Rectal smooth muscle tissue (tissue), 1 donor: ENCODE measurements at regions not wholly inside any gene's neighbourhood (a gene's known extent, or its start where the extent isn't known, plus 50 kb on each side); places are given as distances from the start of the nearest gene placed in this dataset.

Experiments used
- H3K27ac ChIP-seq: one replicate; pipeline ENCODE4 v1.7.0; 2013; ENCODE audit warnings: low read depth, low read length, inconsistent platforms
- H3K27me3 ChIP-seq: one replicate; pipeline ENCODE4 v1.7.0; 2013; ENCODE audit warnings: low read length; ENCODE audit not compliant: control insufficient read depth, insufficient read depth
- H3K36me3 ChIP-seq: one replicate; pipeline ENCODE4 v1.7.0; 2013; ENCODE audit warnings: low read length; ENCODE audit not compliant: control insufficient read depth, insufficient read depth
- H3K4me1 ChIP-seq: one replicate; pipeline ENCODE4 v1.7.0; 2013; ENCODE audit warnings: low read length; ENCODE audit not compliant: control insufficient read depth, insufficient read depth
- H3K4me3 ChIP-seq: one replicate; pipeline ENCODE4 v1.7.0; 2013; ENCODE audit warnings: low read length
- H3K9ac ChIP-seq: one replicate; pipeline ENCODE4 v1.7.0; 2013; ENCODE audit warnings: low read length

DNA sequence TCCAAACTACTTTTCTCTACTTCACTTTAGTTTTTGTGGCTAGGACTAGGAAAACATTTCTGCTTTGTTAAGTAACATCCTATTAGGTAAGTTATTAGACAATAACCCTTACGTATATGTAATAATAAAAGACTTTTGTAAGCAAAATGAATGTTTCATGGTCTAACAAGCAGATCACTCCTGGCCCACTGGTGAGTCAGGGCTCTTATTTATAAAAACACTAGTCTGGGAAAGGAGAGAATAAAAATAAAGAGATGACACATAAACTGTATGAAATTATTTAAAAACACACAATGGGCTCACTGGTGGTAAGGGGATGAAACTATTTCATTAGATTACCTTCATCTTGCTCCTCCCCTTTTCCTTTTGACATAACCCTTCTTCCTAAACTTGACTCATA lies 2212.2 kb upstream of the ACO1 start:
- no peaks in the 10 kb centered on the region for H3K36me3 ChIP-seq
- no peaks in the 10 kb centered on the region for H3K27me3 ChIP-seq
- no peak overlapping the region for H3K4me3 ChIP-seq

DNA sequence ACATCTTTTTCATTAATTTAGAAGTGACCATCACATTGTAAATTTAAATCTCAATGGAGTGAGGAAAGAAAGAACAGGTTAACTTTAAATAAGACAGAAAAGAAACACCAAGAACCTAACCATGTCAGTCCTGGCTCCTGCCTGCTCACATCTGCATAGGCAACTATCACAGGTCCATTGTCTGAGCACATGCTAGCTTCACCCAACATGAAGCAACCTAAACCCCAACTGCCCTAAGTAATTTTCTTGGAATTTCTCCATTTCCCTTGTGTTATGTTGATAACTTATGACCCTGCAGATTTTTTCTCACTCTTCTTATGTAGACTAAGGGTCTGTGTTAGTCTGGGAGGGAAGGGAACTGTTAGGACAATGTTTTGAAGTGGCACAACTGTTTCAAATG lies 2205.8 kb upstream of the ACO1 start:
- Histone ChIP-seq H3K4me1 (no peaks in the 10 kb centered on the region), H3K4me3 (no peak overlapping the region), H3K27me3 (no peaks in the 10 kb centered on the region), H3K36me3 (no peaks in the 10 kb centered on the region), H3K27ac (no peak overlapping the region), H3K9ac (no peak overlapping the region)

More for the DNA sequence above, 2212.2 kb upstream of the ACO1 start:
- H3K9ac ChIP-seq = no peak overlapping the region
- no peaks in the 10 kb centered on the region for H3K4me1 ChIP-seq
- no peak overlapping the region for H3K27ac ChIP-seq

GRCh38 chr9:30193421-30193820 lies 2191.0 kb upstream of the ACO1 start:
- Histone ChIP-seq H3K27ac (no peak overlapping the region), H3K36me3 (no peaks in the 10 kb centered on the region), H3K9ac (no peak overlapping the region)

GRCh38 chr9:30196941-30197340 lies 2187.5 kb upstream of the ACO1 start:
- H3K36me3 ChIP-seq = no peaks in the 10 kb centered on the region
- H3K9ac ChIP-seq = no peak overlapping the region
- H3K4me3 ChIP-seq = no peak overlapping the region
- H3K27ac ChIP-seq = no peak overlapping the region
- H3K27me3 ChIP-seq = no peaks in the 10 kb centered on the region
- H3K4me1 ChIP-seq = no peaks in the 10 kb centered on the region

More at GRCh38 chr9:30193421-30193820, 2191.0 kb upstream of the ACO1 start:
- Histone ChIP-seq H3K4me3 (no peak overlapping the region), H3K27me3 (no peaks in the 10 kb centered on the region), H3K4me1 (no peaks in the 10 kb centered on the region)

DNA sequence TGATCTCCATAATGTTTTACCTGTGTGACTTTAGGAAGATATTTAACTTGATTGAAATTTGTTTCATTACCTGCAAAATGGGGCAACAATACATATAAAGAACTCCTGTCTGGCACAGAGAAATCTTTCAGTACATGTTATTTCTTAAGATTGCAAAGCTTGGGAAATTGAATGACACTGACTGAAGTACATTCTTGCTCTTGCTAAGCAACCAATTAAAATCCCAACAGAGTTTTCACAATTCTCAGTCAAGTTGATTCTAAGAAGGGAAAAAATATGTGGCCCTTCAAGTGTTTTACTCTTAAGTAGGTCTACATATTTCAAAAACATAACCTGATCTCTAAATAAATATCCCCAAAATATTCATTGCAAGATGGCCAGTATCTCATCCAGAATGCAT lies 2187.0 kb upstream of the ACO1 start:
- Histone ChIP-seq H3K27ac (no peak overlapping the region), H3K27me3 (no peaks in the 10 kb centered on the region), H3K9ac (no peak overlapping the region), H3K4me1 (no peaks in the 10 kb centered on the region), H3K36me3 (no peaks in the 10 kb centered on the region), H3K4me3 (no peak overlapping the region)

DNA sequence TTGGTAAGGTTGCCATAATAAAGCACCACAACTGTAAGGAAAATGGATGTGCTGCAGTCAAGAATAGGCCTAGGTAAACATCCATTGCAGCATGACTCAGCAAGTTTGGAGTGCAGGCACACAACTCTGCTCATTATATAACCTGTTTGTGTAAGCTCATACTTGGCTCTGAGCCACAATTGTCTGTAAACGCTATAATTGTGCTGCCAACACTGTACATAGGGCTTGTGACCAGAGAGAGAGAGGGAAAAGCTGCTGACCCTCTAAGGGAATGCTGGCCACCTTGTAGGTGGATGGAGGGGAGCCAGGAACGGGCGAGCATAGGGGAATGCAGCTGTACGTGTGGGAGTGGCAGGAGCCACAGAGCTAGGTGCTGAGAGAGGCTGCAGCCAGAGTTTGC lies 2186.5 kb upstream of the ACO1 start:
- H3K27me3 ChIP-seq = no peaks in the 10 kb centered on the region
- H3K9ac ChIP-seq = no peak overlapping the region
- no peak overlapping the region for H3K27ac ChIP-seq
- no peaks in the 10 kb centered on the region for H3K4me1 ChIP-seq
- no peaks in the 10 kb centered on the region for H3K36me3 ChIP-seq
- no peak overlapping the region for H3K4me3 ChIP-seq

DNA sequence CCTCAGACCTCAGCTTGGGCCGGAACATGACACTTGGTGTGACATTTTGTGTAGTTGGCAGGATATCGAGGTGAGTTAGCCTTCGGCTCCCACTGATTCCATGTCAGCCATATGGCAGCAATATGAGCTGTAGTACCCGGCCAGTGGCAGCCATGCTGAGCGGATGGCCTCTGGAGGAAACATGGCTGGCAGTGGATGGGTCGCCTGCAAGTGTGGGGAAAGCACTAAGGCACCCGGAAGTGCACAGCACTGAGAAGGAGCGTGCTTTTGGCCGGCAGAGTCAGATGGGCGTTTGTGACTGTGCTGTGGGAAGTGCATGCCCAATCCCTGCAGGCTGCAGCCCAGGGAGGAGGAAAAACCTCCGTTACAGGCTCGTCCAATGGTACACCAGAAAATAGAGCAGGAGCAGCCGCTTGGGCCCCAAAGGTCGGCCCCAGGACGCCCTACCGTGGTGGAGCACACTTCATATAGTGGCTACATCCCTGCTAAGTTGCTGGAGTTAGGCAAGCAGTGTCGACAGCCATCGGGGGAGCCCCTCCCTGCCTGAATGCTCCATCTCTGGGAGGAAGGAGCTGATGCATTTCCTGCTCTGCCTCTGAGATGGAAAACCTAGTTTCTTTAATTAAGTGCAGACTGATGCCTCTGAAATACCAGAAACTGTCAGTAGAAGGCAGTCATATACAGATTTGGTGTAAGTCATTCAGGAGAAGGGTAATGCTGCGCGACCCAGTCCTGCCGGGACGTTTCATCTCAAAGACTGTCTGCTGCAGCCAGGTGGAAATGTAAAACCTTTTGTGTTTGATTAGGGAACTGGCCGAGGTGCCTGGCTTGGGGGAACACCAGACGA lies 2185.8 kb upstream of the ACO1 start:
- Histone ChIP-seq H3K36me3 (no peaks in the 10 kb centered on the region), H3K27ac (no peak overlapping the region), H3K9ac (no peak overlapping the region), H3K4me1 (no peaks in the 10 kb centered on the region), H3K27me3 (no peaks in the 10 kb centered on the region), H3K4me3 (no peak overlapping the region)

- H3K4me3 ChIP-seq = no peak overlapping the region
- no peaks in the 10 kb centered on the region for H3K4me1 ChIP-seq
- no peaks in the 10 kb centered on the region for H3K36me3 ChIP-seq
- H3K27me3 ChIP-seq = no peaks in the 10 kb centered on the region
- H3K9ac ChIP-seq = no peak overlapping the region
- no peak overlapping the region for H3K27ac ChIP-seq
These were observed 2183.4 kb upstream of the ACO1 start for GRCh38 chr9:30201024-30201423.

DNA sequence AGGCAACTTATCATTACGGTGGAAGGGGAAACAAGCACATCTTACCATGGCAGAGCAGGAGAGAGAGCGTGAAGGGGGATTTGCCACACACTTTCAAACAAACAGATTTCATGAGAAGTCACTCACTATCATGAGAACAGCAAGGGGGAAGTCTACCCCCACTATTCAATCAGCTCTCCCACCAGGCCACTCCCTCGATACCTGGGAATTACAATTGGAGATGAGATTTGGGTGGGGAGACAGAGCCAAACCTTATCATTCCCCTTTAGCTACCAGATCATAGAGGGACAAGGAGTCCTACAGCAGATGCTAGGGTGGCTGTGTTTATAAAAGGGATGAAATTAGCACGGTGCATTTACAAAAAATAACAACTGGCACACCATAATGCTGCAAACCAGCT lies 2149.4 kb upstream of the ACO1 start:
- no peak overlapping the region for H3K27ac ChIP-seq
- no peaks in the 10 kb centered on the region for H3K27me3 ChIP-seq
- H3K9ac ChIP-seq = no peak overlapping the region
- H3K4me3 ChIP-seq = no peak overlapping the region
- no peaks in the 10 kb centered on the region for H3K4me1 ChIP-seq
- H3K36me3 ChIP-seq = no peaks in the 10 kb centered on the region

- H3K4me3 ChIP-seq = no peak overlapping the region
- no peak overlapping the region for H3K9ac ChIP-seq
- no peak overlapping the region for H3K27ac ChIP-seq
- H3K36me3 ChIP-seq = no peaks in the 10 kb centered on the region
- H3K4me1 ChIP-seq = no peaks in the 10 kb centered on the region
- H3K27me3 ChIP-seq = no peaks in the 10 kb centered on the region
These were observed 2148.9 kb upstream of the ACO1 start for GRCh38 chr9:30235564-30235963.

GRCh38 chr9:30239878-30240277 lies 2144.6 kb upstream of the ACO1 start:
- no peak overlapping the region for H3K27ac ChIP-seq
- H3K27me3 ChIP-seq = no peaks in the 10 kb centered on the region
- H3K9ac ChIP-seq = no peak overlapping the region
- H3K4me1 ChIP-seq = no peaks in the 10 kb centered on the region
- no peaks in the 10 kb centered on the region for H3K36me3 ChIP-seq
- H3K4me3 ChIP-seq = no peak overlapping the region

GRCh38 chr9:30243467-30243866 lies 2141.0 kb upstream of the ACO1 start:
- Histone ChIP-seq H3K4me1 (no peaks in the 10 kb centered on the region), H3K36me3 (no peaks in the 10 kb centered on the region), H3K9ac (no peak overlapping the region), H3K27me3 (no peaks in the 10 kb centered on the region), H3K27ac (no peak overlapping the region), H3K4me3 (no peak overlapping the region)

- no peak overlapping the region for H3K27ac ChIP-seq
- H3K36me3 ChIP-seq = no peaks in the 10 kb centered on the region
- no peaks in the 10 kb centered on the region for H3K4me1 ChIP-seq
- H3K27me3 ChIP-seq = no peaks in the 10 kb centered on the region
- H3K4me3 ChIP-seq = no peak overlapping the region
- H3K9ac ChIP-seq = no peak overlapping the region
These were observed 2139.6 kb upstream of the ACO1 start for GRCh38 chr9:30244877-30245276.
